Heart left ventricle (tissue), 16 donors: ENCODE measurements at regions not wholly inside any gene's neighbourhood (a gene's known extent, or its start where the extent isn't known, plus 50 kb on each side); places are given as distances from the start of the nearest gene placed in this dataset.
A peak's percentile ranks its signal among the peaks of the same experiment; 100 is the strongest.

ENCODE experiments used
- ATAC-seq, 4 donors: fragments of 200-7000 bp; cut with Tn5 transposase; one replicate each; pipeline ENCODE4 v1.9.1; 2020 to 2022; ENCODE audit warnings: moderate library complexity in 4 of 4, mild to moderate bottlenecking in 3 of 4, moderate number of reproducible peaks in 1 of 4
- DNase-seq, 5 donors: peaks; one replicate each; pipeline ENCODE4 v3.0.0-alpha.2; 2020
- H3K27ac ChIP-seq, 12 donors: fragments of 200-600 bp; sonication (generic) in 4 of 12; one replicate each; pipeline versions ENCODE4 v1.5.0 to v1.8.0; 2016 to 2022; ENCODE audit warnings: mild to moderate bottlenecking in 2 of 12
- H3K27me3 ChIP-seq, 9 donors: fragments of 200-600 bp; sonication (generic) in 2 of 9; one replicate each; pipeline versions ENCODE4 v1.5.1 to v1.8.0; 2016 to 2022; ENCODE audit warnings: mild to moderate bottlenecking in 3 of 9
- H3K36me3 ChIP-seq, 9 donors: fragments of 200-600 bp; sonication (generic) in 2 of 9; one replicate each; pipeline versions ENCODE4 v1.5.0 to v1.8.0; 2018 to 2022; ENCODE audit warnings: mild to moderate bottlenecking in 2 of 9
- H3K4me1 ChIP-seq, 12 donors: fragments of 200-600 bp; sonication (generic) in 4 of 12; one replicate each; pipeline versions ENCODE4 v1.5.0 to v1.8.0; 2016 to 2022; ENCODE audit warnings: mild to moderate bottlenecking in 3 of 12
- H3K4me3 ChIP-seq, 12 donors: fragments of 200-600 bp; sonication (generic) in 4 of 12; one replicate each; pipeline versions ENCODE4 v1.5.0 to v1.8.0; 2017 to 2022; ENCODE audit warnings: mild to moderate bottlenecking in 9 of 12, moderate library complexity in 4 of 12
- H3K9me3 ChIP-seq, 12 donors: fragments of 200-600 bp; sonication (generic) in 4 of 12; one replicate each; pipeline versions ENCODE4 v1.5.0 to v1.8.0; 2016 to 2022; ENCODE audit warnings: mild to moderate bottlenecking in 1 of 12
- POLR2A ChIP-seq, 2 donors: fragments of 450-650 bp; IDR thresholded peaks; one replicate each; pipeline ENCODE4 v1.6.1; 2017; ENCODE audit warnings: antibody characterized with exemption in 2 of 2, mild to moderate bottlenecking in 2 of 2, moderate library complexity in 2 of 2
- WGBS, 4 donors: extraction: QIAGEN DNeasy Blood & Tissue Kit in 2 of 4; methylation state at CpG; one replicate each; pipeline versions ENCODE4 v1.1.5 to v1.1.7; 2013 to 2018; 5-methylcytosine and 5-hydroxymethylcytosine counted together
- intact Hi-C, 10 donors: fragments of 100-400 bp; cut with DNase I; formaldehyde crosslinking; loops; one replicate each; pipeline versions ENCODE4 v1.11.1 to v1.14.2; 2022
- TF ChIP-seq, protein P1 (sequence below), 12 donors: fragments of 200-600 bp; sonication (generic) in 4 of 12; IDR thresholded peaks; one replicate each; pipeline versions ENCODE4 v1.5.0 to v1.8.0; 2018 to 2022; ENCODE audit warnings: antibody characterized with exemption in 12 of 12, mild to moderate bottlenecking in 5 of 12
- donor health status: ischemic (EF 13 %, LVEDD 7.1; RV severe dilation, severe dysfunction).
- donor health status: healthy with polysubstance abuse.
- donor health status: DM: no; HTN: yes; CAD: no.
- donor health status: DM: no; HTN: no; CAD: no.
- donor health status: ischemic (EF 25% LVEDD 6.9; RV normal size, moderate dysfunction).
- donor health status: ischemic (EF 25% LVEDD 5.7; RV mildly dilated, moderate dysfunction).
- donor health status: healthy.
- donor health status: DM: yes; HTN: yes; CAD: no.
- donor health status: ischemic (EF 35%, LVEDD 5.7; RV mildly dilated, moderate dysfunction).
- donor health status: nonischemic (EF 11% LVEDD 7.7; RV severe dilation, severe dysfunction).
- donor health status: DM: yes; HTN: yes; CAD: no.
- donor health status: PGD.
- donor health status: ischemic (EF 29% LVEDD 5.4; RV normal size, mild dysfunction).
- donor health status: nonischemic (EF 23%, LVEDD 6.1; RV moderate dilation, normal function).

DNA sequence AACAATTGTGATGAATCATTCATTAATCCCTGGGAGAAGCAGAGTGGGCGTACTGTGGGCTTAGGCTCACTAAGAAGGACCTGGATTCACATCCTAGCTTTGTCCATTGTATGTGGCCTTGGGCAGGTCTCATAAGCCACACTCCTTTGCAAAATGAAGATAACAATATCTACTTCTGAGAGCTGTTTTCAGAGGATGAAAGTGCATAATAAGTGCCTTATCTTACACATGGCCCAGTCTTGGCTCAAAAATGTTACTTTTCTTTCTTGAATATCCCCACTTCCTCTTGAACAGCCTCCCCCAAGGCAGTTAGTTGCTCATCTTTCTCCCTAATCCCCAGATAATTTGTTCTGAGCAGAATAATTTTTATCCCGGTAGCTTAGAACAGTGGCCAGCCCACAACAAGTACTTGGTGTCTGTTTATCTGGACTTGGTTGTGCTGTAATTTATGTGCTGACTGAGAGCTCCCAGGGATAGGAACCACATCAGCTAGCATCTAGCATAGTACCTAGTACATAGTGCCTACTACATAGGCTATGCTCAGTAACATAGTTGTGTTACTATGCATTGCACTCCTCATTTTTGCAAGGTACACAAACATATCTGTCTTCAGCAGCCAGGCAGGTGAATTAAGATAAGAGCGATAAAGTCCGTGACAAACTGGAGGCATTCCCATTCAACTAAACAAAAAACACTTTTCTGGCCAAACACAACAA, 61.7 kb upstream of the NUDT4 start:
- H3K27ac ChIP-seq = no peak overlapping the region
- TF ChIP-seq, protein P1, sequence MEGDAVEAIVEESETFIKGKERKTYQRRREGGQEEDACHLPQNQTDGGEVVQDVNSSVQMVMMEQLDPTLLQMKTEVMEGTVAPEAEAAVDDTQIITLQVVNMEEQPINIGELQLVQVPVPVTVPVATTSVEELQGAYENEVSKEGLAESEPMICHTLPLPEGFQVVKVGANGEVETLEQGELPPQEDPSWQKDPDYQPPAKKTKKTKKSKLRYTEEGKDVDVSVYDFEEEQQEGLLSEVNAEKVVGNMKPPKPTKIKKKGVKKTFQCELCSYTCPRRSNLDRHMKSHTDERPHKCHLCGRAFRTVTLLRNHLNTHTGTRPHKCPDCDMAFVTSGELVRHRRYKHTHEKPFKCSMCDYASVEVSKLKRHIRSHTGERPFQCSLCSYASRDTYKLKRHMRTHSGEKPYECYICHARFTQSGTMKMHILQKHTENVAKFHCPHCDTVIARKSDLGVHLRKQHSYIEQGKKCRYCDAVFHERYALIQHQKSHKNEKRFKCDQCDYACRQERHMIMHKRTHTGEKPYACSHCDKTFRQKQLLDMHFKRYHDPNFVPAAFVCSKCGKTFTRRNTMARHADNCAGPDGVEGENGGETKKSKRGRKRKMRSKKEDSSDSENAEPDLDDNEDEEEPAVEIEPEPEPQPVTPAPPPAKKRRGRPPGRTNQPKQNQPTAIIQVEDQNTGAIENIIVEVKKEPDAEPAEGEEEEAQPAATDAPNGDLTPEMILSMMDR (IDR thresholded peaks at IDR 0.05) = no peak
- TF ChIP-seq POLR2A (IDR thresholded peaks at IDR 0.05) = no peak
- no peaks in the 10 kb centered on the region for H3K27me3 ChIP-seq
- H3K9me3 ChIP-seq = no peaks in the 10 kb centered on the region
- peaks cover 0 to 16% (median 0%) of the 10 kb centered on the region in 12 donors for H3K4me1 ChIP-seq
- 36 to 50% (median 45%) methylated on average over 4 of the region's 4 CpGs for WGBS, 4 donors
- H3K36me3 ChIP-seq = no peaks in the 10 kb centered on the region
- intact Hi-C loops = loop anchor here in 1 of 10 donors (5.0 kb wide), 1 partner anchor 46 kb away; no protein-coding TSS in a partner anchor
- DNase-seq (no peak), ATAC-seq (peak in 2 of 4 donors; percentile 36 to 50)
- H3K4me3 ChIP-seq = no peak overlapping the region

DNA sequence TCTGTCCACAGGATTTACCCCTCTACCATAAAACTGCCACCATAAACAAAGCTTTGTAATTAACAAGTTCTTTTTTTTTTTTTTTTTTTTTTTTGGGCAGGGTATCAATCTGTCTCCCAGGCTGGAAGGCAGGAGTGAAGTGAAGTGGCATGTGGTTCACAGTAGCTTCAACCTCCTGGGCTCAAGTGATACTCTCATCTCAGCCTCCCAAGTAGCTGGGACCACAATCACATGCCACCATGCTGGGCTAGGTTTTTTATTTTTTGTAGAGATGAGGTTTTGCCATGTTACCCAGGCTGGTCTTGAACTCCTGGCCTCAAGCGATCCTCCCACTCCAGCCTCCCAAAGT, 61.1 kb upstream of the NUDT4 start:
- no peaks in the 10 kb centered on the region for H3K27me3 ChIP-seq
- WGBS, 4 donors = 100% methylated on average over 1 of the region's 1 CpG
- intact Hi-C loops = loop anchor here in 1 of 10 donors (5.0 kb wide), 1 partner anchor 46 kb away; no protein-coding TSS in a partner anchor
- H3K4me1 ChIP-seq = peaks cover 0 to 16% (median 0%) of the 10 kb centered on the region in 12 donors
- TF ChIP-seq, protein P1 (IDR thresholded peaks at IDR 0.05) = no peak
- TF ChIP-seq POLR2A (IDR thresholded peaks at IDR 0.05) = no peak
- H3K9me3 ChIP-seq = no peaks in the 10 kb centered on the region
- DNase-seq = no peak
- no peaks in the 10 kb centered on the region for H3K36me3 ChIP-seq
- H3K27ac ChIP-seq = no peak overlapping the region
- no peak for ATAC-seq
- H3K4me3 ChIP-seq = no peak overlapping the region

DNA sequence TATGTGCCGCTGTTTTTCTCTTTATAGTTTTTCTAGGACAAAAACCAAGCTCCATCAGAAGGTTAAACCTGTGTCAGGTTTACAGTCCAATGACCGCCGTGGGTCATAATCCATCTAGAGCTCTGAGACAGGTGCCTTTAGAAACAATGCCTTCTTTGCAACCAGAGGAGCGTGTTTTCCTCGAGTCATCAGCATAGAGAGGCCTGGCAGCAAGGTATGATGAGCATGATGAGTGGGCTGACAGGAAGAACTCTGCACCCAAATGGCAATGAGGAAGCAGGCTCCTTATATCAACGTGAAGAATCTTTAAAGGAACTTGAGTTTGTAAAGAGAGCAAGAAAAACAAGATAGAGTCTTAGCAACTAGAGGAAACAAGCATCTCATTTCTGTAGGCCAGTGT, 60.5 kb upstream of the NUDT4 start:
- TF ChIP-seq, protein P1 (IDR thresholded peaks at IDR 0.05) = no peak
- TF ChIP-seq POLR2A (IDR thresholded peaks at IDR 0.05) = no peak
- Histone ChIP-seq H3K4me3 (no peak overlapping the region), H3K27ac (no peak overlapping the region), H3K27me3 (no peaks in the 10 kb centered on the region), H3K4me1 (peaks cover 0 to 16% (median 0%) of the 10 kb centered on the region in 12 donors), H3K9me3 (no peaks in the 10 kb centered on the region), H3K36me3 (no peaks in the 10 kb centered on the region)
- ATAC-seq (no peak), DNase-seq (no peak)
- intact Hi-C loops = loop anchor here in 1 of 10 donors (5.0 kb wide), 1 partner anchor 45 kb away; no protein-coding TSS in a partner anchor
- WGBS, 4 donors = 77 to 87% (median 79%) methylated on average over 6 of the region's 6 CpGs

DNA sequence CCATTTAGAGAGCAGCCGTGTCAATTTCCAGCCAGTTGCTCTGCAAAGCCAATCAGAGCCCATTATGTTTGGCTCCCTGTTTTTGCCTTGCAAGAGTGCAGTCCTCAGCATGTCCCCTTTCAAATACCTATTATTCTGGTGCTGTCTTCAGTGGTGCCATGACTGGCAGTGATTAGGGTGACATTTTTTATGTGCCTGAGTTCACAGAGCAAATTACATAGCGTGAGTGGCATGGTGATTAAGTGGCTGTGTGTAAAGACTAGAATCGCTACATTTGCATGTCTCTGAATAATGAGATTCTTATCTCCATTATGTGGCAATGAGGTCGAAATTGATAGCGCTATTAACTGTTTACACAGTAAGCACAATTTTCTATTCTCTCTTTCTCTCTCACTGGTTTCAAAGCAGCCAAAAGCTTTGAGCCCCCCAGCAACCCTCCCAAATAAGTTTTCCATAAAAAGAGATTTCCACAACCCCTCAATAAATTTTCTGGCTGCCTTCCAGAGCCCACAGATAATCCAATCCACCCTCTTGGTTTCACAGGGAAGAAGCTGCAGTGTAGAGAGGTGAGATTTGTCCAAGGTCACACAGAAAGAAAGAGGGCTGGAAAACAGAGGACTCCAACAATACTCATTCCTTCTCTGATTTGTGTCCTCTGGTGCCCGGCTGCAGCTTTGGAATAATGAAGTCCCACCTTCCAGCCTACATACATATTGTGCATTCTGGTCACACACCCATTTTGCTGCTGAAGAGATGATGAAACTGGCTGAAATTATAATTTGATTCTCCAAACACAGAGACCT, 58.8 kb upstream of the NUDT4 start:
- Histone ChIP-seq H3K4me3 (no peak overlapping the region), H3K27ac (no peak overlapping the region), H3K27me3 (no peaks in the 10 kb centered on the region), H3K4me1 (peaks cover 0 to 16% (median 0%) of the 10 kb centered on the region in 12 donors), H3K9me3 (no peaks in the 10 kb centered on the region), H3K36me3 (no peaks in the 10 kb centered on the region)
- TF ChIP-seq, protein P1 (IDR thresholded peaks at IDR 0.05) = no peak
- no peak for TF ChIP-seq POLR2A (IDR thresholded peaks at IDR 0.05)
- intact Hi-C loops = loop anchor here in 1 of 10 donors (5.0 kb wide), 1 partner anchor 43 kb away; no protein-coding TSS in a partner anchor
- ATAC-seq = no peak
- no peak for DNase-seq
- 88 to 92% (median 91%) methylated on average over 6 of the region's 6 CpGs for WGBS, 4 donors
